Epithelial cell of esophagus (primary cell): ENCODE measurements at regions not wholly inside any gene's neighbourhood (a gene's known extent, or its start where the extent isn't known, plus 50 kb on each side); places are given as distances from the start of the nearest gene placed in this dataset.

Source experiments
- DNase-seq: peaks from one replicate; pipeline ENCODE4 v3.0.0; 2010; ENCODE audit warnings: low read depth
- H3K4me3 ChIP-seq: 2 replicates; pipeline ENCODE4 v1.5.1; 2011; ENCODE audit warnings: mild to moderate bottlenecking, low read length, control low read depth
- CTCF ChIP-seq: IDR thresholded peaks from 2 replicates; pipeline ENCODE4 v1.5.1; 2011; ENCODE audit warnings: low read depth, mild to moderate bottlenecking, low read length, control low read depth, inconsistent platforms; ENCODE audit not compliant: insufficient read depth; ENCODE audit errors: missing control alignments

GRCh38 chr11:128294001-128294670 lies 293.2 kb downstream of the ETS1 start:
- no peak for DNase-seq
- no peak overlapping the region for H3K4me3 ChIP-seq
- TF ChIP-seq CTCF = no peak

- no peak for DNase-seq
- no peak overlapping the region for H3K4me3 ChIP-seq
- no peak for TF ChIP-seq CTCF
These were observed 295.5 kb downstream of the ETS1 start for GRCh38 chr11:128291835-128292234.

- no peak for TF ChIP-seq CTCF
- no peak for DNase-seq
- H3K4me3 ChIP-seq = no peak overlapping the region
These were observed 296.4 kb downstream of the ETS1 start for GRCh38 chr11:128291007-128291406.

- peak; percentile 74 for DNase-seq
- no peak overlapping the region for H3K4me3 ChIP-seq
- TF ChIP-seq CTCF = peak; percentile 81
These were observed 297.1 kb downstream of the ETS1 start for GRCh38 chr11:128290106-128290840.

GRCh38 chr11:128289048-128289447 lies 298.3 kb downstream of the ETS1 start:
- no peak overlapping the region for H3K4me3 ChIP-seq
- TF ChIP-seq CTCF = no peak
- no peak for DNase-seq

- peak; percentile 22 for DNase-seq
- TF ChIP-seq CTCF = no peak
- no peak overlapping the region for H3K4me3 ChIP-seq
These were observed 299.0 kb downstream of the ETS1 start for GRCh38 chr11:128288368-128288767.

- DNase-seq = no peak
These were observed 302.0 kb downstream of the ETS1 start for GRCh38 chr11:128285321-128285720.

More at GRCh38 chr11:128285321-128285720, 302.0 kb downstream of the ETS1 start:
- H3K4me3 ChIP-seq = no peak overlapping the region
- no peak for TF ChIP-seq CTCF
